A673 (cell line): ENCODE measurements at regions not wholly inside any gene's neighbourhood (a gene's known extent, or its start where the extent isn't known, plus 50 kb on each side); places are given as distances from the start of the nearest gene placed in this dataset.

Experiments used
- BruUV-seq: library from RNA; stranded (reverse); fragments of 400-500 nt; replicated peaks from 2 replicates; lab custom pipeline; 2021; lab: Mats Ljungman, UMichigan
- CTCF ChIA-PET: fragments of 300-600 bp; sonication (Branson Sonifier 250); formaldehyde crosslinking; loops from one replicate; lab custom pipeline; 2022; ENCODE audit warnings: antibody characterized with exemption; lab: Charles Lee
- POLR2A ChIA-PET: fragments of 300-600 bp; sonication (Branson Sonifier 250); formaldehyde crosslinking; loops from one replicate; lab custom pipeline; 2022; ENCODE audit warnings: antibody characterized with exemption; ENCODE audit not compliant: low non-redundant PET; lab: Charles Lee
- DNase-seq: peaks from one replicate; pipeline ENCODE4 v3.0.0-alpha.2; 2015; ENCODE audit warnings: low spot score
- H3K27ac ChIP-seq: fragments of 200-600 bp; sonication (generic); 2 replicates; pipeline ENCODE4 v1.5.1; 2016; ENCODE audit warnings: mixed run types, low read depth, mild to moderate bottlenecking, mixed read lengths, antibody characterized with exemption, low read length; ENCODE audit not compliant: poor library complexity, severe bottlenecking
- H3K27me3 ChIP-seq: fragments of 200-600 bp; sonication (generic); replicated peaks from 2 replicates; pipeline ENCODE4 v1.6.1; 2017; ENCODE audit warnings: mixed run types, low read depth, mild to moderate bottlenecking, mixed read lengths, antibody characterized with exemption, low read length; ENCODE audit not compliant: insufficient read depth, poor library complexity
- H3K36me3 ChIP-seq: fragments of 200-600 bp; sonication (generic); 2 replicates; pipeline ENCODE4 v1.6.1; 2016; ENCODE audit warnings: mixed run types, mild to moderate bottlenecking, mixed read lengths, antibody characterized with exemption, low read length; ENCODE audit not compliant: insufficient read depth, poor library complexity, severe bottlenecking
- H3K4me1 ChIP-seq: fragments of 200-600 bp; sonication (generic); 2 replicates; pipeline ENCODE4 v1.6.1; 2017; ENCODE audit warnings: mixed run types, mild to moderate bottlenecking, mixed read lengths, antibody characterized with exemption, low read length; ENCODE audit not compliant: insufficient read depth, poor library complexity, severe bottlenecking
- H3K4me3 ChIP-seq: fragments of 200-600 bp; sonication (generic); 2 replicates; pipeline ENCODE4 v1.5.1; 2016; ENCODE audit warnings: low read depth, mixed run types, mild to moderate bottlenecking, mixed read lengths, low read length; ENCODE audit not compliant: poor library complexity, severe bottlenecking
- H3K9me3 ChIP-seq: fragments of 200-600 bp; sonication (generic); 2 replicates; pipeline ENCODE4 v1.6.1; 2016; ENCODE audit warnings: mixed run types, low read depth, mild to moderate bottlenecking, mixed read lengths, antibody characterized with exemption, low read length; ENCODE audit not compliant: poor library complexity, severe bottlenecking
- CTCF ChIP-seq: fragments of 300-800, 200-600 bp; sonication (generic); conservative IDR thresholded peaks from 2 replicates; pipeline ENCODE4 v1.5.1; 2017; ENCODE audit warnings: low read depth, mild to moderate bottlenecking, antibody characterized with exemption, low read length, moderate library complexity, mixed read lengths
- EZH2 ChIP-seq: fragments of 200-600 bp; sonication (generic); IDR thresholded peaks from 2 replicates; pipeline ENCODE4 v1.6.1; 2017; ENCODE audit warnings: borderline replicate concordance, low read depth, mild to moderate bottlenecking, mixed read lengths, antibody characterized with exemption, low read length; ENCODE audit not compliant: poor library complexity, severe bottlenecking
- intact Hi-C: fragments of 100-400 bp; cut with micrococcal nuclease; formaldehyde crosslinking; loops from one replicate; pipeline ENCODE4 v1.10.0; 2022; ENCODE audit not compliant: unreplicated experiment

- no peaks in the 10 kb centered on the region for H3K27me3 ChIP-seq
- DNase-seq = no peak
- no peaks in the 10 kb centered on the region for H3K36me3 ChIP-seq
- peaks cover 12% of the 10 kb centered on the region for H3K9me3 ChIP-seq
- TF ChIP-seq EZH2 (no peak), CTCF (no peak)
- ChIA-PET POLR2A (no interaction called here), CTCF (no interaction called here)
- H3K27ac ChIP-seq = no peak overlapping the region
- no peak overlapping the region for H3K4me3 ChIP-seq
- intact Hi-C loops = no loop called here
- BruUV-seq = no TSS peak
- no peaks in the 10 kb centered on the region for H3K4me1 ChIP-seq
These were observed 1984.1 kb upstream of the RAG2 start for GRCh38 chr11:38582151-38582550.

- H3K36me3 ChIP-seq = no peaks in the 10 kb centered on the region
- no TSS peak for BruUV-seq
These were observed 1979.7 kb upstream of the RAG2 start for GRCh38 chr11:38577769-38578168.

GRCh38 chr11:38562562-38562961 lies 1964.5 kb upstream of the RAG2 start:
- Histone ChIP-seq H3K27me3 (no peaks in the 10 kb centered on the region), H3K27ac (no peak overlapping the region), H3K4me1 (no peaks in the 10 kb centered on the region), H3K4me3 (no peak overlapping the region), H3K9me3 (no peaks in the 10 kb centered on the region), H3K36me3 (no peaks in the 10 kb centered on the region)
- ChIA-PET CTCF (no interaction called here), POLR2A (no interaction called here)
- TF ChIP-seq EZH2 = no peak
- TF ChIP-seq CTCF = no peak
- DNase-seq = no peak
- BruUV-seq = no TSS peak
- intact Hi-C loops = no loop called here

More at GRCh38 chr11:38577769-38578168, 1979.7 kb upstream of the RAG2 start:
- TF ChIP-seq CTCF (no peak), EZH2 (no peak)
- no peaks in the 10 kb centered on the region for H3K4me1 ChIP-seq
- no peaks in the 10 kb centered on the region for H3K27me3 ChIP-seq
- H3K9me3 ChIP-seq = peaks cover 12% of the 10 kb centered on the region
- ChIA-PET POLR2A (no interaction called here), CTCF (no interaction called here)
- intact Hi-C loops = no loop called here
- no peak for DNase-seq
- no peak overlapping the region for H3K27ac ChIP-seq
- H3K4me3 ChIP-seq = no peak overlapping the region
